NT2/D1 (cell line): ENCODE measurements at regions not wholly inside any gene's neighbourhood (a gene's known extent, or its start where the extent isn't known, plus 50 kb on each side); places are given as distances from the start of the nearest gene placed in this dataset.

Experiments used
- DNase-seq: peaks from one replicate; pipeline ENCODE4 v3.0.0-alpha.2; 2011; ENCODE audit warnings: low read depth, low spot score
- H3K27me3 ChIP-seq: 2 replicates; pipeline ENCODE4 v1.6.0; 2011; ENCODE audit warnings: mild to moderate bottlenecking; ENCODE audit not compliant: insufficient read length, insufficient read depth
- H3K36me3 ChIP-seq: 2 replicates; pipeline ENCODE4 v1.6.1; 2011; ENCODE audit warnings: mild to moderate bottlenecking, low read length, mixed read lengths; ENCODE audit not compliant: insufficient read depth, insufficient read length
- H3K4me1 ChIP-seq: 2 replicates; pipeline ENCODE4 v1.5.1; 2011; ENCODE audit not compliant: insufficient read depth, insufficient read length
- H3K4me3 ChIP-seq: 2 replicates; pipeline ENCODE4 v1.5.1; 2011; ENCODE audit warnings: low read depth; ENCODE audit not compliant: insufficient read length
- H3K9ac ChIP-seq: 2 replicates; pipeline ENCODE4 v1.6.0; 2011; ENCODE audit warnings: low read depth; ENCODE audit not compliant: insufficient read length
- H3K9me3 ChIP-seq: 2 replicates; pipeline ENCODE4 v1.5.1; 2011; ENCODE audit warnings: mild to moderate bottlenecking, low read length; ENCODE audit not compliant: insufficient read depth
- SUZ12 ChIP-seq: IDR thresholded peaks from 2 replicates; pipeline ENCODE4 v1.6.1; 2011; ENCODE audit not compliant: insufficient read length, insufficient read depth; ENCODE audit errors: extremely low read depth
- YY1 ChIP-seq: IDR thresholded peaks from 2 replicates; pipeline ENCODE4 v1.6.1; 2011; ENCODE audit not compliant: insufficient read length, insufficient read depth
- ZNF274 ChIP-seq: IDR thresholded peaks from 2 replicates; pipeline ENCODE4 v1.6.1; 2011; ENCODE audit warnings: mild to moderate bottlenecking, low read depth, low read length

DNA sequence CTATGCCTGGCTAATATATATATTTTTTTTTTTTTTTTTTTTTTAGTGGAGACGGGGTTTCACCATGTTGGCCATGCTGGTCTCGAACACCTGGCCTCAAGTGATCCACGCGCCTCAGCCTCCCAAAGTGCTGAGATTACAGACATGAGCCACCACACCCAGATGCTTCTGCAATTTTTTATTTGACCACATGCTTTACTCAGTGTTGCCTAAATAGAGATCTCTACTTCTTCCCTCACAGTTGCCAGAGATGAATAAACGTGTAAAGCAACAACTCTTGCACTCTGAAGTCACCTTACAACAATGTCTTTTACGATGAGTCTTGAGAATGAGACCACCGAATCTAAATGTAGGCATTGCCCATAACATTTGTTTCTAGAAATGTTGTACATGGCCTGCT lies 107.9 kb upstream of the FRMD4A start:
- H3K27me3 ChIP-seq = no peaks in the 10 kb centered on the region
- H3K4me3 ChIP-seq = no peak overlapping the region
- no peaks in the 10 kb centered on the region for H3K9me3 ChIP-seq
- no peaks in the 10 kb centered on the region for H3K4me1 ChIP-seq
- DNase-seq = no peak
- TF ChIP-seq YY1 = no peak
- TF ChIP-seq ZNF274 = no peak
- no peak for TF ChIP-seq SUZ12
- no peak overlapping the region for H3K9ac ChIP-seq
- H3K36me3 ChIP-seq = no peaks in the 10 kb centered on the region

- no peak for DNase-seq
- H3K36me3 ChIP-seq = no peaks in the 10 kb centered on the region
- H3K4me1 ChIP-seq = no peaks in the 10 kb centered on the region
- H3K9ac ChIP-seq = no peak overlapping the region
- no peak overlapping the region for H3K4me3 ChIP-seq
- no peaks in the 10 kb centered on the region for H3K9me3 ChIP-seq
- no peaks in the 10 kb centered on the region for H3K27me3 ChIP-seq
- no peak for TF ChIP-seq YY1
- no peak for TF ChIP-seq ZNF274
- no peak for TF ChIP-seq SUZ12
Observed at GRCh38 chr10:14438057-14438456, 107.3 kb upstream of the FRMD4A start.

- Histone ChIP-seq H3K36me3 (no peaks in the 10 kb centered on the region), H3K27me3 (no peaks in the 10 kb centered on the region), H3K4me3 (no peak overlapping the region), H3K9me3 (no peaks in the 10 kb centered on the region), H3K4me1 (no peaks in the 10 kb centered on the region), H3K9ac (no peak overlapping the region)
- DNase-seq = no peak
- no peak for TF ChIP-seq ZNF274
- TF ChIP-seq YY1 = no peak
- no peak for TF ChIP-seq SUZ12
Observed at GRCh38 chr10:14435976-14436632, 105.4 kb upstream of the FRMD4A start.

GRCh38 chr10:14433147-14433546 lies 102.4 kb upstream of the FRMD4A start:
- Histone ChIP-seq H3K36me3 (no peaks in the 10 kb centered on the region), H3K9me3 (no peaks in the 10 kb centered on the region), H3K27me3 (no peaks in the 10 kb centered on the region), H3K4me1 (no peaks in the 10 kb centered on the region), H3K4me3 (no peak overlapping the region), H3K9ac (no peak overlapping the region)
- TF ChIP-seq ZNF274 = no peak
- no peak for TF ChIP-seq SUZ12
- TF ChIP-seq YY1 = no peak
- DNase-seq = no peak

GRCh38 chr10:14431868-14432267 lies 101.1 kb upstream of the FRMD4A start:
- TF ChIP-seq YY1 (no peak), ZNF274 (no peak), SUZ12 (no peak)
- no peak for DNase-seq
- H3K9me3 ChIP-seq = 0 out of 2 replicates have a peak, but pooled peaks cover 10% of the 10 kb centered on the region
- no peaks in the 10 kb centered on the region for H3K4me1 ChIP-seq
- H3K9ac ChIP-seq = no peak overlapping the region
- no peaks in the 10 kb centered on the region for H3K36me3 ChIP-seq
- H3K4me3 ChIP-seq = no peak overlapping the region
- H3K27me3 ChIP-seq = no peaks in the 10 kb centered on the region

- Histone ChIP-seq H3K4me3 (no peak overlapping the region), H3K27me3 (no peaks in the 10 kb centered on the region), H3K36me3 (no peaks in the 10 kb centered on the region), H3K9ac (no peak overlapping the region), H3K4me1 (no peaks in the 10 kb centered on the region), H3K9me3 (0 out of 2 replicates have a peak, but pooled peaks cover 12% of the 10 kb centered on the region)
- TF ChIP-seq SUZ12 = no peak
- TF ChIP-seq ZNF274 = no peak
- no peak for TF ChIP-seq YY1
- no peak for DNase-seq
Observed at GRCh38 chr10:14429043-14429700, 98.4 kb upstream of the FRMD4A start.

GRCh38 chr10:14425034-14425433 lies 94.3 kb upstream of the FRMD4A start:
- no peak overlapping the region for H3K9ac ChIP-seq
- TF ChIP-seq YY1 = no peak

DNA sequence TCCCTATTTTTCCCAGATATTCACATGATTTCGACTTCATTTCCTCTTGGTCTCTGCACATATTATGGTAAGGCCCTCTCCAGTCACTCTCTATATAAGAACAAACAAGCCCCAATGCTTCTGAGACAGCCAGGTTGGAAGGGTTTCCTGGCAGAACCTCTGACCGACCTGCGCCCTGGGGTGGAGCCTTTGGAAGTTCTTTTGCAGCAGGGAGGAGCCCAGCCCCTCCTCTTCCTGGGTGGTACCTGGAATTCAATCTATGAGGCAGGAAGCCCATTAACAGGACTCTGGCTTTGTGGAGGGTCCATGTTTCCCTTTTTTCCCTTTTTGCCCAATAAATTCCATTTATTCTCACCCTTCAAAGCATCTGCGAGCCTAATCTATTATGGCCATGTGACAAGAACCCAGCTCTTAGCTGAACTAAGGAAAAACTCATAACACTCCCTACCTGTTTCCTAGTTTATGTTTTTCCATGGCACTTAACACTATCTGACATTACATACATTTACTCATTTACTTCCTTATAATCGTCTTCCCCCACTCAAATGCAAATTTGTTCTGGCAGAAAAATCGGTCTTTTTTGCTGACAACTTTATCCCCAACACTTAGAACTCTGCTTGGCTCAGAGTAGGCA lies 92.5 kb upstream of the FRMD4A start:
- no peaks in the 10 kb centered on the region for H3K4me1 ChIP-seq
- no peak overlapping the region for H3K4me3 ChIP-seq
- no peak overlapping the region for H3K9ac ChIP-seq
- H3K9me3 ChIP-seq = peaks cover 18% of the 10 kb centered on the region; the same call in 1 of the 2 replicates
- no peaks in the 10 kb centered on the region for H3K27me3 ChIP-seq
- no peak for TF ChIP-seq ZNF274
- TF ChIP-seq YY1 = no peak
- TF ChIP-seq SUZ12 = no peak
- no peaks in the 10 kb centered on the region for H3K36me3 ChIP-seq
- no peak for DNase-seq

More at GRCh38 chr10:14425034-14425433, 94.3 kb upstream of the FRMD4A start:
- Histone ChIP-seq H3K27me3 (no peaks in the 10 kb centered on the region), H3K4me1 (no peaks in the 10 kb centered on the region), H3K9me3 (peaks cover 18% of the 10 kb centered on the region; the same call in 1 of the 2 replicates), H3K36me3 (no peaks in the 10 kb centered on the region), H3K4me3 (no peak overlapping the region)
- DNase-seq = peak; percentile 44
